HG03280 (cell line): ENCODE measurements at regions not wholly inside any gene's neighbourhood (a gene's known extent, or its start where the extent isn't known, plus 50 kb on each side); places are given as distances from the start of the nearest gene placed in this dataset.
"Not testable (repeated sequence)": the region's sequence is repeated elsewhere in the genome, so short reads cannot be mapped to it uniquely, and the experiment has no call there.

Experiments used
- ATAC-seq: cut with Tn5 transposase; IDR thresholded peaks from one replicate; pipeline ENCODE4 v1.9.1; 2021; ENCODE audit warnings: mild to moderate bottlenecking, moderate library complexity; ENCODE audit not compliant: unreplicated experiment

DNA sequence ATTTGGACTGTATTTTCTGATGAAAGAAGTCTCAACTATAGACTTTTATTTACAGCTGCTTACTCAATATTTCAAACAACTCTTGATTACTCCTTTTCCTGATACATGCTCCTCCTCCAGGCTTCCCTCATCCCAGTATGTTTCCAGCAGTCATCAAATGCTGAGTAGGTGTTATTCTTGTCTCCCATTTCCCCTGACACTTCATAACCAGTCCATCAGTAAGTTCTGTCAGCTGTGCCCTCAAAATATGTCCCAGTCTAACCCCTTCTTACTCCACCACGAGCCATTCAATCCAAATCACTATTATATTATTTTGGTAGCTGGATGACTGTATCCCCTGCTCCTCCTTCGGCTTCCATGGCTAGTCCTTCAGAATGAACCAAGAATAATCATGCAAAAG is 189.1 kb upstream of the DTNA start:
- ATAC-seq, result no peak

DNA sequence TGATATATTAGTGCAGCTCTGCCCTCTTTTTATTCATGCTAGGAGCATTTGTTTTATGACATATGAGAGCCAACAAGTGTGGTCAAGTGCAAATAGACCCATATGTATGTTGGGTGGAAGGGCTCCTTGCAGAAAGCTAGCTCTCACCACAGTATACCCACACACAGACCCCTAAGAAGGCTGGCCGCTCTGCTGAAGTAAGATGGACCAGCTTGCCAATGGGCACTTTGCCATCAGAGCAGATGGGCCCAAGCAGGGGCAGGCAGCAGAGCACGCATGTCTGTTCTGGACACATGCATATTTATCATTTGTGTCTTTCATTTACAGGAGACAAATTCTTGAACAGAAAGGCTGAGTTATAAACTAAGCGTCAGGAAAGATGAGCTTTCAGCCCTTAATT is 187.5 kb upstream of the DTNA start:
- ATAC-seq, result no peak

DNA sequence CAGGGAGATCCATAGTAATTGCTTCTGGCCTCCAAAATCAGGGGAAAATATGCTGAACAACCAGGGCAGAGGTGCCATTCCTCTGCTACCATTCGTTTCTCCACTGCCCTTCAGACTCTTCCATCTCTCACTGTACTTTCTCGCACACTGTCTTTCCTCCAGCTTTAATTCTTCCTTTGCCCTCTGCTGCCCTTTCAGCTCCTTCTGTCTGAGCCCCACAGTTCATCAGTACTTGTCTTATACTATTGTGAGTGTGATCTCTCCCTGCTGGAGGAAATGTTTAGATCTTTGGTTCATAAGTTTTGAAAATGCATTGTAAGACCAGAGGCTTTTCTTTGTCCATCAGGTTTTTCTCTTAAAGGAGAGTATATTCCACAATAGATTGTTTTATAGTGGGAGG is 184.9 kb upstream of the DTNA start:
- ATAC-seq, result no peak

DNA sequence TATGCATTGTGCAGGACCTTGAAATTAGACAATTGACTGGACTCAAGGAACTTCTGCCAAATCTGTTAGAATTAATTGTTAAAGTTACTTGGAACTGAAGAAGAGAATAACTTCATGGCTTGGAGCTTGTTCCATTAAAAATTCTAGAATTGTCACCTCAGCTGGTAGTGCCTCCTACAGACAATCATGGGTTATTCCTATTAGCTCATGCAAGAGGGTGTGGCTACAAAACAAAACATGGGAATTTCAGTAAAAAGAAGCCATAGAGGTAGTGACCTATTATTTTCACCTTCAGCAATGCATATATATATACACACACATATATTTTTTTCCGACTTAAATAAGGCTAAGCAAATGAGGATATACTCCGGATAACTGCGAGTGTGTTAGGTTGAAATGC is 181.9 kb upstream of the DTNA start:
- ATAC-seq, result no peak

- ATAC-seq, result no peak
Measured at GRCh38 chr18:34529358-34530335, 180.5 kb upstream of the DTNA start.

GRCh38 chr18:34531110-34531509 is 179.0 kb upstream of the DTNA start:
- no peak for ATAC-seq

- not testable (repeated sequence) for ATAC-seq
Measured at GRCh38 chr18:34534642-34535041, 175.5 kb upstream of the DTNA start.

- ATAC-seq, result no peak
Measured at GRCh38 chr18:34540897-34541296, 169.2 kb upstream of the DTNA start.

DNA sequence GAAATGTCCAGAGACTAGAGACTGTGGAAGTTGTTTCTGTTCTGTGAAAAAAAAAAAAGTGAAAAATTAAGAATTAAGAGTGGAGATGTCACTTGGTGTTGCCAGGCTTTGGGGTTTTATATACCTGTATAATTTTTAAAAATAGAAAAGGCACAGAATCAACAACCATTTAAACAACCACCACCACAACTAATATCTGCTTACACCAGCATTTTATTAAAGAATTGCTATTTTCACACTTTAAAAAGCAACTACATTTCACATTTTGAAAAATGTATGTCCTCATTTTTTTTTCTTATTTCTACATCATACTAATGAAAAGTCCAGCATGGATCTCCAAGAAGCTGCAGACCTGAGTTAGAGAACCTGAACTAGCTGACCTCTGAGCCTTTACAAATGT is 167.5 kb upstream of the DTNA start:
- no peak for ATAC-seq

GRCh38 chr18:34543356-34543755 is 166.7 kb upstream of the DTNA start:
- no peak for ATAC-seq

GRCh38 chr18:34543945-34544344 is 166.2 kb upstream of the DTNA start:
- no peak for ATAC-seq

DNA sequence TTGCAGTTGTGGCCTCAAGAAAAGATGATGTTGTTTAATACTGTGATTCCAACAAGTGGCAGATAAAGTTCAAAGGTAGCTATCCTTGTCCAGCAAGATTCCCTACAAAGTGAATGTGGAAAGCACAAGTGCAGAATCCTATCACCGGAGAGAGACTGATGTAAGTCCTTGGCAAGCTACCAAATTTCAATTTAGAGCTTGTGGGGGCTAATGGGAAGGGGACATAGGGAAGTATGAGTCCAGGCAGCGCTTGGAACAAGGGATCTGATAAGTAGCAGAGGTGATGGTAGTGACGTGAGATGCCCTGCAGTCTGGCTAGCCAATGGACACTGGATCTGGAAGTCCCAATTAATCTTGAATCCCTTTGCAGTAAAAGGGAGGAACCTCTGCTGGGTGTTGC is 165.2 kb upstream of the DTNA start:
- ATAC-seq, result no peak

- ATAC-seq, result no peak
Measured at GRCh38 chr18:34548120-34548972, 161.8 kb upstream of the DTNA start.

- ATAC-seq, result no peak
Measured at GRCh38 chr18:34548973-34549294, 161.2 kb upstream of the DTNA start.

DNA sequence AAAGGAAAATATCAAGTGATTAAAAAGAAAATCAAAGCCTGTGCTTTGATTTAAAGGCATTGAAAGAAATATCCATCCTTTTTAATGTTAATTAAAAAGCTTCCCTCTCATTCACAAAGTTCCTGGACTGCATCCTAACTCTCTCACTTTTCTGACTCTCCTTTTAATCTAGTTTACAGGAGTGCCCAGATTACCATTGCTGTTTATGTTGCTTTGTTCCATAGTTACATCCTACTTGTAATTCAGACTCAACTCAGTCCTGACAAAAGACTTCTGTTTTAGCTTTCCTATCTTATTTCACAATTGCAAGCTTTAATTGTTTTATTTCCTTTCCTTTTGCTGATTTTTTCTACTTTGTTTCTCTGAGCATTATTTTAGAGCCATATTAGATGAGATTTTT is 160.7 kb upstream of the DTNA start:
- ATAC-seq, result no peak

DNA sequence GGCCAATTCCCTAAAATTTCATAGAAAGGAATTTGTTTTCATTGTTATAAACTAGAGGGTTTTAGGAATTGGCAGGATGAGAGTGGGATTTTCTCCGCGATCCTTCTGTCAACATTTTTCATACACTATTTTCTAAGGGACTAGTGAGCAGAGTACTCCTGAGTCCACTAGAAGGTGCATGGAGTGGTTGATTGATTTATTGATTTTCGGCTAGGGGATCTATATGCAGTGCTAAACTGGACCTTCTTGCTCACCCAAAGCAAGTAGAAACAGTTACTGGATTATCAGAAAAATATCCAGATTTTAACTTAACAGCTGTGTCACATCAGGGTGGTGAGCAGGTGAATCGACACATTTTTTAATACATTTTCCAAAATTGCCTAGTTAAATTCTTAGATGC is 159.9 kb upstream of the DTNA start:
- no peak for ATAC-seq

DNA sequence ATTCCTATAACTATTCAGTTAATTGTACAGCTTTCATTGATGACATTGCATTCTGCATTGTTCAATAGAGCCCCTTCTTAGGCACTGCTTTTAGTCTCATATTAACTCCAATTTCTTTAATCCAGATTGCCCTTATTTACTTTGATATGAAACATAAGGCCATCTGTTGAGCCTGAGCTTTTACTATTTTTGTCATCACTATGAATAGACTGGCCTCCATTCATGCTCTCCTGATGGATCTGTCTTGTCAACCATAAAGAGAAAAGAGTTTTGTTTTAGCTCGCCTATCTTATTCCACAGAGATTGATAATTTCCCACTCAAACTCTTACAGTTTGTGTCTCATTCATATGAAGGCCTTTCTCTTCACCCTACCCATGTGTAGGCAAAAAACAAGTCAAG is 159.2 kb upstream of the DTNA start:
- no peak for ATAC-seq

GRCh38 chr18:34551824-34552223 is 158.3 kb upstream of the DTNA start:
- ATAC-seq, result no peak

- no peak for ATAC-seq
Measured at GRCh38 chr18:34562252-34562870, 147.7 kb upstream of the DTNA start.

DNA sequence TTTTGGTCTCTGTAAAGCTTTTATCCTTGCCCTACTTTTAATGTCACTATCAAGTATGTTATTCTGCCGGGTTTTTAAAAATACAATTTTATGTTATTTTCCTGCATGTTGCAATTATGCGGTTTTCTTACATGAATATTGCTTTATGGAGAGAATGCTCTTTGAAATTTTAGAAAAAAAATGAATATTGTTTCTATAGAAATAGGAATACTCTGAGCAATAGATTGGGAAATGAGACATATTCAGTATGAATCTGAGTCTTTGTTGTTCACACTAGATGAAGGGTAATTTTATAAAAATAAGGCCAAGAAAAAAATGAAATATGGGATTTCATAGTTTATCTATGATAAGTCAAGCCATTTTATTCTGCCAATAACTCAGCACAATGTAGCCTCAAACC is 142.2 kb upstream of the DTNA start:
- no peak for ATAC-seq

DNA sequence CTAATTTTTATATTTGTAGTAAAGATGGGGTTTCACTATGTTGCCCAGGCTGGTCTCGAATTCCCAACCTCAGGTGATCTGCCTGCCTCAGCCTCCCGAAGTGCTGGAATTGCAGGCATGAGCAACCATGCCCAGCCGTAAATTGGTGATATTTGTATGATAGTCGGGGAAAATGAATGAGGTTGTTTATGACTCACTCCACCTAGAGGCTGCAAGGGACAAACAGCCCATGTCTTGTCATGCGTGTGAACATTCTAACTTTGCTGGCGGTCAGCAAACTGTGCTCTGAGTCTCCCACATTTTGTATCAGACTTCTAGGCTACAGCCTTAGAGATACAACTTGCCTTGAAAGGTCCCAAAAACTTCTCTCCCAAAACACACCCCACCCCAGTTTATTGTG is 133.5 kb upstream of the DTNA start:
- no peak for ATAC-seq

GRCh38 chr18:34583895-34584294 is 126.2 kb upstream of the DTNA start:
- no peak for ATAC-seq
